ENCODE measurements at regions not wholly inside any gene's neighbourhood (a gene's known extent, or its start where the extent isn't known, plus 50 kb on each side); places are given as distances from the start of the nearest gene placed in this dataset.

DNA sequence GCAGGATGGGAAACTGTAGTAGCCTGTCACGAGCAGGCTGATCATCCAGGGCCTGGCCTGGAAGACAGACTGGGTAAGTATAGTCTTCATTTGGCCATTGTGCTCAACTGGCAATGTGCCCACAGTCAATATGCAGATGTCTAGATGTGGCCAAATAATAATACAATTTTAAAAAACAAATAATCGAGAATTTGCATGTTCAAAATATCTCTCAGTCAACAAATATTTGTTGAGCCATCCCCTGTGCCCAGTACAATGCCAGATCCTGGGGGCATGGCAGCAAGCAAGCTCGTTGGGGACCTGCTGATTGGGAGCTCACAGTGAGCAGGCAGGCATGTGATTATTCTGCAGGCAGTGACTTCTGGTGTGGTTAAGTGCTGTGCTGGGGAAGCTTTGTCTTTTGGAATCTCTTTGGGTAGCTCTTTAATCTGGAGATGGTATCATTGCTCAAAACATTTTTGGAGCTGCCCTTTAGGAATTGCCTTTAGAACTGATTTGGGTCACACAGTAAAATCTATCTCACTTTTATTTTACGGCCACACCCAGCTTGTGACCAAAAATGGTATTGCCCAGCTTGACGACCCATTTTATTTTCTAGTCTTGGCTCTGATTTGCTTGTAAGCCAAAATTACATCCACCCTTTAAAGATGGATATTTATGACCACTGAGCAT, 92.2 kb downstream of the PLCE1 start:
- no peak for DNase-seq (ENCODE audit: low read depth in 2 of 3, low spot score in 1 of 3)

DNA sequence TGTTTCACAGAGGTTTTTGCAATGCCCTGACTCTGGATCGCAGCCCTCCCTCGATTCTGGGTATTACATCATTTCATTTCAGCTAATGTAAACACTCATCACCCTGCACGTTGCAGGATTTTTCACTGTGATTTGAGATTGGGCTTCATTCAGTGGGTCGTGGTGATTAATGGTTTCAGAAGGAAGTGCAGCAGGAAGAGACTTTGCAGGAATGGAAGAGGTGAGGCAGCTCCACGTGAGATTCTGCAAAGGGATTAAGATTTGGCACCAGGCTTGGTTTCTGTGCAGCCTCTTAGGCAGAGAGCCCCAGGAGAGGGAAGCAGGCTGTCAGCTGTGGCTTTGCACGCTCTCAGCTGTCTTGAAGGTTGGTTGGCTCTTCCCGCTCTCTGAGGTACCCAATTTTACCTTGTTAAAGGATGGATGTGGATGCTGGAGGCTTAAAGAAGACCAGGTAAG, 95.2 kb downstream of the PLCE1 start:
- DNase-seq (ENCODE audit: low read depth in 2 of 3, low spot score in 1 of 3): no peak

DNA sequence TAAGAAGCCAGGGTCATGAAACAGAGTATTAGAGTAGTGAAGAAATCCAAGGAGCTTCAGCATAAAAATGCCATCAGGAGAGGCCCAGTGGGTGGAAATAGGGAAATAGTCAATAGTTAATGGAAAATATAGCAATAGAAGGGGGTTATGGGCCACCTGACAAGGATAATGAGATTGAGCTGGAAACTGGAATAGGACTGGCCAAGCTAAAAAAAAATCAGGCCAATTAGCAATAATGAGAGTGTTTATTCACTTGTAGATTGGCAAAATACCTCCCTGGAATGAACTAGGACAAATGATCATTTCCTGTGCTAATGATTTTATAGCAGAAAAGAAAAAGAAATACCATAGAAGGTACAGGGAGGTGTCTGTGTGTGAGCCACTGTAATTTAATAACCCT, 97.9 kb downstream of the PLCE1 start:
- no peak for DNase-seq (ENCODE audit: low read depth in 2 of 3, low spot score in 1 of 3)

DNA sequence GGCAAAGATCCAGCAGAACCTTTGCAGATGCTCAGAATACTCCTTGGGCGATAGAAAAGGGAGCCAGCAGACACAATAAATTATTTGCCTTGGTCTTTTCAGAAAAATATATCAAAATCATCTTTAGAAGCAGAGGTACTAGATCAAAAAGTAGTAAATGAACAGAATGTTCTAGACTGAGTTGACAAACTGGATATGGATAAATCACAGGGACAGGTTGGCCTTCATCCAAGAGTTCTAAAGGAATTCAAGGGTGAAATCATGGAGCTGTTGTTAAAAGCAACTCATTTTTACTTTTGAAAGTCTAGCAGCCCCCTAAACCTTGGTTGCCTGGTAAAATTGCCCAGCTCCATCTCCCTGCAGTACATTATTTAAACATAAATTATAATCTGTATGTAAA, 99.1 kb downstream of the PLCE1 start:
- DNase-seq (ENCODE audit: low read depth in 2 of 3, low spot score in 1 of 3): no peak

DNA sequence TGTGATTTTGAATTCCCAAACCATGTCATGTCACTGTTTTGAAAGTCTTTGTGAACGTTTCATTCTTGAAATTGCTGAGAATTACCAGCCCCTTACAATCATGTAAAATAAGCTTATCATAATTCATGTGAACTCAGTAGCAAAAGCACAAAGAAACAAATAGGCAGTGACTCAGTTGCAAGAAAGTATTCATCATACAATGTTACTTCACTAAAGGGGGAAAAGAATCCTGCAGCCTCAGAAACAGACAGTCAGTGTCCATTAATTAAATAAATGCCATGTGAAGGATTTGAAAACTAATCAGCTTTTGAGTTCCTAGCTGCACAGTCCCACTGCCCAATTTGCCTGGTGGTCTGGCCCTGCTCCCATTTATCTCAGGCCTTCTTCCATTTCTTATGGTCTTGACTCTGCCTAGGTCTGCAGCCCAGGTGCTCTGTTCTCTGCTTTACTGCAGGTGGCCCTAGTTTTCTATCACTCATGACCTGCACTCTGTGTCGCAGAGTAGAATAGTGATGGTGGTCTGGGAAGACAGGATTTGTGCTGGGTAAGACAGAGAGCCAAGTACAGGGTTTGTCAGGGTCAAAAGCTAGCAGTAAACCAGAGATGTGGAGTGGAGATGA, 99.7 kb downstream of the PLCE1 start:
- DNase-seq (ENCODE audit: low read depth in 2 of 3, low spot score in 1 of 3): no peak

DNA sequence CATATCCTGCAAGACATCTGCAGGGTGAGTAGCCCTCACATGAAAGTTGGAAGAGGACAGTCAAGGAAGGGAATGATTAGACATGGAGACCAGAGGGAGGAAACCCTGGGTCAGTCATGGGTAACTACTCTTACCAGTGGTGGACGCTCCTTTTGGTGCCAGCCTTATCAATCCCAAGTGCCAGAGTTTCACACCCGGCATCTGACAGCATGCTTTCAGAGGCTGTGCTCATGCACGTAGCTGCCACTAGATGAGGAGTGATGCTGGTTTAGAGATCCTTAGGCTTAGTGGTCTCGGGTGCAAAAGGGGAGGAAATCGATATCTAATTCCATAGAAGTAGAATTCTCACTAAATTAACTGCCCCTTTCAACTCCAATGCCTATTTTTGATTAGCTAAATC, 100.8 kb downstream of the PLCE1 start:
- DNase-seq (ENCODE audit: low read depth in 2 of 3, low spot score in 1 of 3): no peak

DNA sequence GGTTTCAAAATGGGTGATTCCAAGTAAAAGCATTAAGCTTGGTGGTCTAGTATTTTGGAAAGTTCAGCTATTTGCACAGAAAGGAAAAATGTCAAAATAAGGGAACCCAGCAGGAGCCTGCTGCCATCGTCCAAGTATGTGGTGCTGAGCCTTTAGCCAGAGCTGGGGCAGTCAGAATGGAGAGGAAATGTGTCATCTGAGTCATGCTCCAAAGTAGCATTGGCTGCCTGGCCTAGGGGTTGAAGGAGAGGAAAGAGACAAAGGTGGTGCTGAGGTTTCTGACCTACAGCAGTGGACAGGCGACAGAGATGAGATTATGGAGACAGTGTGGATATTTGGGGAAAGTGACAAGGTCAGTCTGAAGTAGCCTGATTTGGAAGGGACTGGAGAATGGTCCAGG, 103.9 kb downstream of the PLCE1 start:
- no peak for DNase-seq (ENCODE audit: low read depth in 2 of 3, low spot score in 1 of 3)

DNA sequence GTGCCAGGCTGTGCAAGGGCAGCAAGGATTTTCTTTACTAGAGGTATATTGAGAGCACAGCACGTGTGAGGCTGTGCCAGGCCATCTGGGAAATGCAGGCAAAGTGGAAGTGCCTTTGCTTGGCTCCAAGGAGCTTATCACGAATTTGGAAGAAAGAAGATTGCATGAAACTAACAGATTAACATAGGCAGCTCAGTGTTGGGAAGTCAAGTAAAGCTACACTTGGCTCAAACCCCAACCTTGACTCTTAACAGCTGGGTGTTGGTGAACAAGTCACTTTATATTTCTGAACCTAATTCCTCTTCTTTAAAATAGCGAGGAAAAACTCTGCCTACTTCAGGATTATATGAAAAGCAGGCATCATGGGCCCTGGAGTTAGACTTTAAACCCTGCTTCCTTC, 105.2 kb downstream of the PLCE1 start:
- DNase-seq (ENCODE audit: low read depth in 2 of 3, low spot score in 1 of 3): no peak

DNA sequence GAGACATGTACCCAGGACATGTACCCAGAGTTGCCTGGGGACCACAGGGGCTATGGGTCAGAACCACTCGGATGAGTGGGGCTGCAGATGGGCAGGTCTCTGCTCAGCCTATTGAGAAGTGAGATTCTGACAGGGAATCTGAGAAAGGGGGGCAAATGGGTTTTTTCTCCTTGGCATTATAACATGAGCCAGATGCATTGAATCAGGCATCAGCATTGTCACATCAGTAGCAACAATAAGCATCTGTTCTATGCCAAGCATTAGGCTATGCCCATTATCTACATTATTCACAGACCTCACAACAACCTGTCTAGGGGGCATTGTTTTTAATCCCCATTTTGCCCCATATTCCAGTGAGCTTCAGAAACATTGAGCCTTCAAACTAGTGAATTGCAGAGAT, 108.2 kb downstream of the PLCE1 start:
- DNase-seq (ENCODE audit: low read depth in 2 of 3, low spot score in 1 of 3): no peak

DNA sequence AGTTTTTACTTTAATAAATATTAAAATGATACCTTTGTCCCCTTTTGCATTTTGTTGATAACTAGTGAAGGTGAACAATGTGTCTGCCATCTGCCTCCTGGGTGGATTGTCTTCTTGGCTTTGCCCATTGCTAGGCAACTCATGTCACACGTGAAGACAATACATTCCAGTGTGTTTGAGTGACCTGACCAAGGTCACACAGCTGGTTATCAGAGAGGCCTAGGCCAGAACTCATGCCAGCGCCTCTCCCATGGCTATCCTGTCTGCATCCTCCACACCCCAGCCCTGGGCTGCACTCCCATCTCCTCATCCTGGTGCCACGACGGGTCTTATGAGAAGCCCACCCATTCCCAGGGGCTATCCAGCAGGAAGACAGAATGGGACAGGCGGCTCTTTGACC, 108.7 kb downstream of the PLCE1 start:
- DNase-seq (ENCODE audit: low read depth in 2 of 3, low spot score in 1 of 3): no peak

DNA sequence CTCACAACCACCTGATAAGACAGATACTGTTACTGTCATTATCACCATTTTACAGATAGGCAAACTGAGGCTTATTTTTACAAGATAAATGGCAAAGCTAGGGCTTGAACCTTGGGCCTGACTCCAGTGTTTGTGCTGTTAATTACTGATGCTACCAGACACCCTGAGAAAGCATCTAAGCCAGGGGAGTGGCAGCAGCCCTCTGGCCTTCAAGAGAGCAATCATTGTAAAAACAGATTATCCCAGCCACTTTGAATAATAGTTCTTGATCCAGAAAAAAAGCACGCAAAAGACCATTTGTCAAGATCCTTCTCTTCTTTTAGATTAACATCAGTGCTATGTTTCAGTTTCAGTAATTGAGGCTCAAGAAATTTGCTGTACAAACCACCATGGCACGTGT, 109.5 kb downstream of the PLCE1 start:
- no peak for DNase-seq (ENCODE audit: low read depth in 2 of 3, low spot score in 1 of 3)

DNA sequence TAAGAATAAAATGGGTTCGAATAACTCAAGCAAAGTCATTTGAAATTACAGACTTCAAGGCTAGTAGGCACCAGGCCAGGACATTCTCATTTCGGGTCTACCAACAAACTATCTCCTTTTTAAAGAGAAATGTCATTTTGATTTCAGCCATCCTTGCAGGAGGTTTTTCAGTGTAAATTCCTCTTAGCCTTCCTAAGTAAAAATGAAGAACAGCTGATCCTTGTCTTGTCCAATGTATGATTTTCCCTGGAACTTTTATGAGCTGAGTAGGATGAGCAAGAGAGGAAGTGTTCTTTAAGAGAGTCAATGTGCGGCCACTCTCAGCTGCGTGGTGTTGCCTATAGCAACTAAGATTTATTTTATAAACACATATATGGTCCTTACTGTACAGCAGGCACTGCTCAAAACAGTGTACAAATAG, 110.1 kb downstream of the PLCE1 start:
- no peak for DNase-seq (ENCODE audit: low read depth in 2 of 3, low spot score in 1 of 3)

DNA sequence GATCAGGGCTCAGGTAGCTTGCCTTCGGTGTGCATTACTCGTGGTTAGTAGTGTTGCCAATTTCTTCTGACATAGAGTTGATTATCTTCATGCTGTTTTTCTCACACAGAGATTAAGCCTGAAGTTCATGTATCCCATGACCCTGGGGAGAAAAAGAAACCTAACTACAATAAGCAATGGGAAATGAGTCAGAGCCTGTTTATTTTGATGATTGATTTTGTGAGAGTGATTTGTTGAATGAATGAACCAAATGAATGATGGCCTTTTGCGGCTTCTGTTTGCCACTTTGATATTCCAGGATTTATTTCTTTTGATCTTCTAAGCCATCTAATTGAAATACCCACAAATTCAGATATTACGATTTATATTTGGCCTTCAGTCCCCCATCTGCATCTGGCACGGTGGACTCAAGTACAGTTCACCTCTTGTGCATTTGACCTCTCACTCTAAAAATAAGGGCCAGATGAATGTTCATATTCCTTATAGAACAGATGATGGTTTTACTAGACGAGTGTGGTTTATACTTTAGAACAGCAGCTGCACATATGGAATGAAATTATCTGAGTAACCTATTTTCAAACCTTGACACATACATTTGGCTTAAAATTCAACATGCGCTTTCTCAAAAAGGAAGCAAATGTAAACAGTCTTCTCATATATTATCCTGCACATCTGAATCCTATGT, 110.7 kb downstream of the PLCE1 start:
- no peak for DNase-seq (ENCODE audit: low read depth in 2 of 3, low spot score in 1 of 3)

DNA sequence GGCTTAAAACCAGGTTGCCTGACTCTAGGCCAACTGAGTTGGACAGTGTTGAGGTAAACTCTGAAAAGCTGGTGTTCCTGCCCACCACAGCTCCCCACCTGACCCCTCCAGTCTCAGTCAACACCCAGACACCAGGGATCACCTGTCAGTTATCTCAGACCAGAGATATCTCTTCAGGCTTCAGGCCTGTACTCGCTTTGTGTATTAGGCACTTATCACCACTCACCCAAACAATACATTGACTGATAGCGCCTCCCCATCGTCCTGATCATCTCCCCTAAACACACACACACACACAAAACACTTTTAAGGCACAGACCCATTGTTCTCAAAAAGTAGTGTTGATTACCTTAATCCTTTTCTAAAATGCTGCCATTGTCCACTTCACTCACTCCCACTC, 111.5 kb downstream of the PLCE1 start:
- no peak for DNase-seq (ENCODE audit: low read depth in 2 of 3, low spot score in 1 of 3)

DNA sequence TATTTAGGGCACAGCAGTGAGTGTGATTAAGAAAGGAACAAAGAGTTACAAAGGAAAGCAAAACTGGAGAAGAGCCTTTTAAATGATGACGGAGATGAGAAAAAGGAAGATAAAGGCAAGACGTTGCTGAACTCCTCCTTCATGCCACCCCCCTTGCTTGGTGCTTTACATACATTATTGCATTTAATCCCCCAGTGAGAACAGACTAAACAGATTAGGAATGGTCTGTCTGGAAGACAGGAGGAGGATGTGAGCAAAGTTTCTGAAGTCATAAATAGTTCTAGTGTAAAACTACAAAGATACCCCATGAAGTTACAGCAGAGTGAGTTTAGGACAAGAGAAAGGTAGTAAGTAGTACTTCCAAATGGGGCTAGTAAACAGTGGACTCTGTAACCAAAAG, 113.5 kb downstream of the PLCE1 start:
- no peak for DNase-seq (ENCODE audit: low read depth in 2 of 3, low spot score in 1 of 3)

DNA sequence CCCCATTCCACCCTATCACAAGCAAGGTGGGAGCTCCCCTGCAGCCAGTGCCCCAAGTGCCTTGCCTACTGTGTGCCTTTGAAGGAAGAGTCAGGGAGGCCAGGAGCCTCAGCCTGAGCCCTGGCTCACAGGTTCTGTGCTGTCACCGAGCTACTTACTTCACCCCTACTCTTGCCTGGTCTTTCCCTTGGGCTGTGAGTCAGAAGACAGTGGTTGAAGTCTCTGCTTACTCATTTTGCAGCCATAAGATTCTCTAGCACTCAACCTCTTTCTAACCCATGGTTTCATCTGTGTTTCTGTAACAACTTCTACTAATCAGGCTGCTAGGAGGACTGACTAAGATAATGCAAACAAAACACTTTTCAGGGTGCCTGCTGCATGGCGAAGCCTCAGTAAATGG, 114.5 kb downstream of the PLCE1 start:
- no peak for DNase-seq (ENCODE audit: low read depth in 2 of 3, low spot score in 1 of 3)

DNA sequence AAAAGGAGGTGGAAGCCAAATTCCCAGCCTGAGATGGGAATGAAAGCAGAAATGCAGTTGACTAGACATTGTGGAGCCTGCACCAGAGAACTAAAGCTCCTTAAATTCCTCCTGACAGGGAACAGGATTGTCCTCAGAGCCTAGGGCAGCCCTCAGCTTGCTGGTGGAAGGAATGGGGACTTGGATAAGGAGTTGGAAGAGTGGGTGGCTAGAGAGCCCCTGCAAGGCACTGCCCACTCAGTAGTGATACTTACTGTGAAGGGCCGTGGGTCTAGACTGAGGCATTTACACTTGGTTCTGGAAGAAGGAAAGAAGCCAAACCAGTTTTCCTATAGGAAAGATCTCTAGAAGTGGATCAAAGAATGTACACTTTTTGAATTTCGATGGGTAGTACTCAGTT, 117.6 kb downstream of the PLCE1 start:
- no peak for DNase-seq (ENCODE audit: low read depth in 2 of 3, low spot score in 1 of 3)

DNA sequence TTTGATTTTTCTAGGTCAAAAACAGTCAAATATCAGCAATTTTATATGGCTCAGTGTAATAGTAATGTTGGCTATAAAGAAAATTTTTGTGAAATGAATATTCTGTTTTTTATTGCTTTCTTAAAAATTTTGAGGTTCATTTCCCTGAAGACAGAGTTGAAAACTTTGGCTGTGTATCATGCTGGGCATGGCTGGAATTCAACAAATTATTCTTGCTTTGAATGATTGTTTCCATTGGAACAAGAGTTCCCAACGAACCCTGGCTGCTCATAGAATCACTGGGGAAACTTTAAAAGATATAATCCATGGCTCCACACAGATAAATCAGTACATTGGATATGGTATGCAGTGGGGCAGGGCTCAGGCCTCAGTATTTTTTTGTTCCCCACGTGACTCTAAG, 118.6 kb downstream of the PLCE1 start:
- DNase-seq (ENCODE audit: low read depth in 2 of 3, low spot score in 1 of 3): no peak

DNA sequence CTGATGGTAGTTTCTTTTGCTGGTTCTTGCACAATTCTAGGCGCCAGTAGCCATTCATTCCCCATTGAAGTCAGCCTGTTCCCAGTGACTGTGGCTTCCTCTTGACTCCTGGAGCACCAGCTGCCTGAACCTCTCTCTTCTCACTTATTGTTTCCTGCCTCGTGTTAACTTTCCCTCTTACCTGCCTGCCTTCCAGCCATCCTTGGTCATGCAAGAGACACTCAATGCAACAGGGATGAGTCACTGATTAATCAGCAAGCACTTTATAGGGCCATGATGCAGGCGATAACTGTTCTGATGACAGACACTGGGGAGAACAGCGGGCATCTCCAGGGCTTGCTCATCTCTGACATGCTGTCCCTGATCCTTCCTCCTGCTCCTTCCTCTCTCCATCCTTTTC, 122.0 kb downstream of the PLCE1 start:
- no peak for DNase-seq (ENCODE audit: low read depth in 2 of 3, low spot score in 1 of 3)

DNA sequence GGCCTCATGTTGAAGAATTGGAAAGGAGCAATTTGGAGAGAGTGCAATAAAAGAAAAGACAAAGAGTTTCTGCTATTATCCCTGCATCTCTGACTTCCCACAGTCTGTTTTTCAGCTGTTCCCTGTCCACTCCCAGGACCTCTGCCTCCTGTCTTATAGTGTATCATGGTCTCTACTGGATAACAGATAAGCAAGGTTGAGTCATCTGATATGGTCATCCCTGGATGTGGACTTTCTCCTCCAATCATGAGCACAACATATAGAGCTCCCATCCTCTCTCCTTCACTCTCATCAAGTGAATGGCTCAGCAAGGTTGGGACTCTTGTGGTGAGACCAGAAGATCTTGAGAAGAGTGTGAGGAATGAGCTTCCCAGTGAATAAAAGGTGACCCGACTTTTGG, 123.1 kb downstream of the PLCE1 start:
- DNase-seq (ENCODE audit: low read depth in 2 of 3, low spot score in 1 of 3): no peak

DNA sequence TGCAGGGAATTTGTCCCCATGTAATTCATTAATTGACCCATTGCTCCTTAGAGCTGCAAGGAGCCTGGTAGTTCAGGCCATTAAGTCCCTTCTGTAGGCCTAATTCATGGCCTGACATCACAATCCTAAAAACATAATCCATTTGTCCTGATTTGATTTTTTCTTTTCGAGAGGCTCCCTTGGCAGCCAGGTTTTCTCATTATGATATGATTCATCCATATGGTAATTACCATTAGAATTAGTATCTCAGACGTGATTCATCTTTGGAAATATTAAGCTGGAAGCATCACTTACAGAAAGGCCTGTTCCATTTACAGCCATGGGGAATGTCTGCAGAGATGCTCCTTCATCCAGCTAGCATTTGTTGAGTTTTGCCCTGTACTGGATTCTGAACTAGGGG, 128.5 kb downstream of the PLCE1 start:
- no peak for DNase-seq (ENCODE audit: low read depth in 2 of 3, low spot score in 1 of 3)

DNA sequence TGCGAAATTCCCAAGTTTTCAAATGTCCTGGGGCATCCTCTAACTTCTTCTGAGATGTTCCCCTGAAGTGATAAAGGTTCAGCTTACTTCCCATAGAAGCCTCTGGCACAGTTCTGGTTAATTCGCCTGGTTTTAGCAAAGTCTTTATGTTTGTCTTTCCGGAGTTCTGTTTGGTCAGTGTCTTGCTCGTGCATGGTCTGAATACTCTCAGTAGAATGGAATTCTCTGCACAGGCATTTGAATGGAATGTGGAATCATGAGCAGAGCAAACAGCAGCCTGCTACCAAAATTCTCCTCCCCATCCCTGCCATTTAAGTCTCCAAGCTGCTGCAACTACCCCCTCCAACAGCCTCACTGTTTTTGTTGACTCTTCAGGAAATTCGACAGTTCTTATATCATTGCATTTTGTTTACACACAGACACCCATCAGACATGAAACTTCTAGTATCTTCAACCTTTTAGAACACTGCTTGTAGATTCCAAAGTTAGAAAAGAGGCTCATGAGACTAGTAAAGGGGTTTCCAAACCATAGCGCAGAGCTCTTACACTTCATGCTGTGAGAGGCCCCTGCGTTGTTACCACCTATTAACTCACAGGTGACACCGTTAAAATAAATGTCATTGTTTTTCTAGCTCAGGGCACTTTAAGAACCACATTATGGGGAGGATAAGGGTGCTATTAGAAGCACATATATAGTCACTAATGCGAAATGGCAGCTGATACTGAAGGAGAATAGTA, 129.7 kb downstream of the PLCE1 start:
- no peak for DNase-seq (ENCODE audit: low read depth in 2 of 3, low spot score in 1 of 3)
